GM12878 (cell line): ENCODE measurements at regions not wholly inside any gene's neighbourhood (a gene's known extent, or its start where the extent isn't known, plus 50 kb on each side); places are given as distances from the start of the nearest gene placed in this dataset.

Experiments used
- ATAC-seq: fragments of 200-7000 bp; cut with Tn5 transposase; 3 replicates; pipeline ENCODE4 v1.9.1; 2020; ENCODE audit warnings: mild to moderate bottlenecking, moderate library complexity
- BruUV-seq: library from RNA; stranded (reverse); fragments of 400-500 nt; replicated peaks from 2 replicates; lab custom pipeline; 2021; lab: Mats Ljungman, UMichigan
- CTCF ChIA-PET: fragments of 300-600 bp; sonication (Branson Sonifier 250); formaldehyde crosslinking; extraction: SDS; loops from one replicate; lab custom pipeline; 2021; ENCODE audit warnings: inconsistent platforms; lab: Yijun Ruan, JAX
- POLR2A ChIA-PET: fragments of 350-600 bp; formaldehyde crosslinking; extraction: SDS; loops from one replicate; lab custom pipeline; 2021; ENCODE audit warnings: inconsistent platforms; lab: Charles Lee
- RAD21 ChIA-PET: fragments of 300-600 bp; sonication (Branson Sonifier 250); formaldehyde crosslinking; loops from one replicate; lab custom pipeline; 2023; ENCODE audit warnings: antibody characterized with exemption; ENCODE audit not compliant: unreplicated experiment; lab: Charles Lee
- SMC1A ChIA-PET: fragments of 300-600 bp; sonication (Branson Sonifier 250); formaldehyde crosslinking; loops from one replicate; lab custom pipeline; 2023; ENCODE audit not compliant: unreplicated experiment, uncharacterized antibody; lab: Charles Lee
- DNase-seq: peaks from one replicate; pipeline ENCODE4 v3.0.0-alpha.2; 2011; ENCODE audit warnings: low read depth, low spot score
- FAIRE-seq: peaks from 3 replicates; lab custom pipeline; 2011; peaks lifted over from hg19 to GRCh38; lab: Jason Lieb, UNC
- H2AFZ ChIP-seq: 2 replicates; pipeline ENCODE4 v1.6.0; 2011; ENCODE audit warnings: low read depth, low read length, control low read depth; ENCODE audit not compliant: control insufficient read depth
- H3K27ac ChIP-seq: 2 replicates; pipeline ENCODE4 v1.5.1; 2011; ENCODE audit warnings: control low read depth; ENCODE audit not compliant: control insufficient read depth, insufficient read depth
- H3K27me3 ChIP-seq, 2 experiments: replicated peaks in 1 of 2; 2 replicates each; pipeline versions ENCODE4 v1.6.0 to v1.6.1; 2011; ENCODE audit warnings: low read length in 1 of 2; ENCODE audit not compliant: control insufficient read depth in 2 of 2, insufficient read depth in 2 of 2
- H3K36me3 ChIP-seq, 2 experiments: 2 replicates each; pipeline ENCODE4 v1.5.1; 2011; ENCODE audit warnings: low read length in 1 of 2; ENCODE audit not compliant: control insufficient read depth in 2 of 2, insufficient read depth in 2 of 2
- H3K4me1 ChIP-seq: 2 replicates; pipeline ENCODE4 v1.6.1; 2011; ENCODE audit warnings: mild to moderate bottlenecking, low read length, moderate library complexity, mixed read lengths; ENCODE audit not compliant: control insufficient read depth, insufficient read depth
- H3K4me2 ChIP-seq: 2 replicates; pipeline ENCODE4 v1.6.0; 2011; ENCODE audit warnings: control low read depth; ENCODE audit not compliant: control insufficient read depth, insufficient read depth
- H3K4me3 ChIP-seq: fragments of 200-600 bp; sonication (generic); 2 replicates; pipeline ENCODE4 v1.5.1; 2016
- H3K79me2 ChIP-seq: 2 replicates; pipeline ENCODE4 v1.6.0; 2011; ENCODE audit warnings: low read length; ENCODE audit not compliant: control insufficient read depth, insufficient read depth
- H3K9ac ChIP-seq: 2 replicates; pipeline ENCODE4 v1.8.0; 2011; ENCODE audit warnings: low read length, control low read depth, mixed read lengths; ENCODE audit not compliant: control insufficient read depth, insufficient read depth
- H3K9me3 ChIP-seq: replicated peaks from 3 replicates; pipeline ENCODE4 v1.5.1; 2011; ENCODE audit warnings: mild to moderate bottlenecking, low read length; ENCODE audit not compliant: control insufficient read depth, insufficient read depth
- H4K20me1 ChIP-seq: 2 replicates; pipeline ENCODE4 v1.6.0; 2011; ENCODE audit not compliant: control insufficient read depth, insufficient read depth
- ASH2L ChIP-seq: fragments of 300-600, 200-600 bp; sonication (generic); IDR thresholded peaks from 2 replicates; pipeline ENCODE4 v1.6.1; 2017; ENCODE audit warnings: low read depth, mild to moderate bottlenecking, borderline replicate concordance
- CHD4 ChIP-seq: fragments of 200-600 bp; sonication (generic); IDR thresholded peaks from 2 replicates; pipeline ENCODE4 v1.6.1; 2016; ENCODE audit warnings: mild to moderate bottlenecking
- JUNB ChIP-seq: IDR thresholded peaks from 2 replicates; pipeline ENCODE4 v1.6.1; 2016; ENCODE audit warnings: antibody characterized with exemption, mild to moderate bottlenecking
- MEF2B ChIP-seq: fragments of 450-650 bp; IDR thresholded peaks from 2 replicates; pipeline ENCODE4 v1.6.1; 2018; ENCODE audit warnings: mild to moderate bottlenecking, moderate library complexity; ENCODE audit not compliant: partially characterized antibody, poor library complexity, severe bottlenecking
- NRF1 ChIP-seq: conservative IDR thresholded peaks from 2 replicates; pipeline ENCODE4 v1.6.1; 2011; ENCODE audit warnings: mild to moderate bottlenecking, low read depth, low read length, improper control_type of control experiment
- PAX5 ChIP-seq: IDR thresholded peaks from 2 replicates; pipeline ENCODE4 v1.6.1; 2011; ENCODE audit warnings: low read depth, low read length, borderline replicate concordance
- PAX8 ChIP-seq: fragments of 450-650 bp; IDR thresholded peaks from 2 replicates; pipeline ENCODE4 v1.6.1; 2017; ENCODE audit warnings: mild to moderate bottlenecking, moderate library complexity
- YY1 ChIP-seq: IDR thresholded peaks from 2 replicates; pipeline ENCODE4 v1.6.1; 2011; ENCODE audit warnings: low read depth, mild to moderate bottlenecking, low read length
- WGBS: methylation state at CpG from one replicate; pipeline ENCODE4 v1.1.6; 2016; ENCODE audit warnings: low lambda C conversion rate; ENCODE audit not compliant: insufficient replicate concordance, insufficient coverage; ENCODE audit errors: missing lambda C conversion rate; 5-methylcytosine and 5-hydroxymethylcytosine counted together
- in situ Hi-C: fragments of 300-500 bp; cut with MboI; formaldehyde crosslinking; loops from 9 replicates; pipeline ENCODE4 v1.14.3; 2018; ENCODE audit warnings: mixed read lengths
- intact Hi-C: fragments of 100-400 bp; cut with micrococcal nuclease; formaldehyde crosslinking; loops from one replicate; pipeline ENCODE4 v1.14.2; 2022; ENCODE audit not compliant: unreplicated experiment
- TF ChIP-seq, protein P1 (sequence below): fragments of 450-650 bp; conservative IDR thresholded peaks from 2 replicates; pipeline ENCODE4 v1.6.1; 2017; ENCODE audit warnings: mild to moderate bottlenecking, moderate library complexity
- TF ChIP-seq, protein P2 (sequence below): fragments of 450-650 bp; IDR thresholded peaks from 2 replicates; pipeline ENCODE4 v1.6.1; 2018; ENCODE audit warnings: mild to moderate bottlenecking, low read depth, moderate library complexity; ENCODE audit not compliant: partially characterized antibody
- TF ChIP-seq, protein P3 (sequence below): fragments of 450-650 bp; IDR thresholded peaks from 2 replicates; pipeline ENCODE4 v1.6.1; 2017; ENCODE audit warnings: borderline replicate concordance

DNA sequence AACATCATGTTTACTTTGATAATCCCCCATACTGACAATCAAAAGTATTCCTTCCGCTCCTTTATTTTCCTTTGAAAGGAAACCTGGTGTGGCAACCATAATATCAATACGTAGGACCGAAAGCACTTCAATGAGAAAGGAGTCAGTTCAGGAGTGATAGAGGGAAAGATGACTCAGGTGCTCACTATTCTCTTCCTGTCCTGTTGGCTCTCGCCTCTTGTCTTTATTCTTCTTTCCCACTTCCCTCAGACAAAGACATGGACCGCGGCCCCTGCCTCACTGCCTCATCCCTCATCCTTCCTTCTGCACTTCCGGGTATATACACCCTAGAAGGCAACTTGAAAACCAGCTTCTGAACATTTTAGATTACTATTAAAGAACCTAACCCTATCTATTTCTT, 49.8 kb upstream of the TNIP3 start:
- Histone ChIP-seq H3K4me3 (no peak overlapping the region), H3K9me3 (no peaks in the 10 kb centered on the region), H3K9ac (no peak overlapping the region), H4K20me1 (no peaks in the 10 kb centered on the region), H3K4me2 (no peak overlapping the region), H3K79me2 (no peaks in the 10 kb centered on the region), H3K4me1 (no peaks in the 10 kb centered on the region), H3K27me3 (no peaks in the 10 kb centered on the region), H3K36me3 (no peaks in the 10 kb centered on the region), H2AFZ (no peak overlapping the region), H3K27ac (no peak overlapping the region)
- ChIA-PET CTCF (interaction anchor here (1.2 kb wide), 1 partner anchor 8 kb away, joined by 3 read pairs; no protein-coding TSS in a partner anchor), RAD21 (no interaction called here), POLR2A (no interaction called here), SMC1A (no interaction called here)
- BruUV-seq, result no TSS peak
- TF ChIP-seq PAX5 (no peak), YY1 (no peak), CHD4 (no peak), MEF2B (no peak), ASH2L (no peak), NRF1 (no peak), PAX8 (no peak), JUNB (no peak)
- TF ChIP-seq, protein P1, sequence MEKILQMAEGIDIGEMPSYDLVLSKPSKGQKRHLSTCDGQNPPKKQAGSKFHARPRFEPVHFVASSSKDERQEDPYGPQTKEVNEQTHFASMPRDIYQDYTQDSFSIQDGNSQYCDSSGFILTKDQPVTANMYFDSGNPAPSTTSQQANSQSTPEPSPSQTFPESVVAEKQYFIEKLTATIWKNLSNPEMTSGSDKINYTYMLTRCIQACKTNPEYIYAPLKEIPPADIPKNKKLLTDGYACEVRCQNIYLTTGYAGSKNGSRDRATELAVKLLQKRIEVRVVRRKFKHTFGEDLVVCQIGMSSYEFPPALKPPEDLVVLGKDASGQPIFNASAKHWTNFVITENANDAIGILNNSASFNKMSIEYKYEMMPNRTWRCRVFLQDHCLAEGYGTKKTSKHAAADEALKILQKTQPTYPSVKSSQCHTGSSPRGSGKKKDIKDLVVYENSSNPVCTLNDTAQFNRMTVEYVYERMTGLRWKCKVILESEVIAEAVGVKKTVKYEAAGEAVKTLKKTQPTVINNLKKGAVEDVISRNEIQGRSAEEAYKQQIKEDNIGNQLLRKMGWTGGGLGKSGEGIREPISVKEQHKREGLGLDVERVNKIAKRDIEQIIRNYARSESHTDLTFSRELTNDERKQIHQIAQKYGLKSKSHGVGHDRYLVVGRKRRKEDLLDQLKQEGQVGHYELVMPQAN, result no peak
- TF ChIP-seq, protein P2, sequence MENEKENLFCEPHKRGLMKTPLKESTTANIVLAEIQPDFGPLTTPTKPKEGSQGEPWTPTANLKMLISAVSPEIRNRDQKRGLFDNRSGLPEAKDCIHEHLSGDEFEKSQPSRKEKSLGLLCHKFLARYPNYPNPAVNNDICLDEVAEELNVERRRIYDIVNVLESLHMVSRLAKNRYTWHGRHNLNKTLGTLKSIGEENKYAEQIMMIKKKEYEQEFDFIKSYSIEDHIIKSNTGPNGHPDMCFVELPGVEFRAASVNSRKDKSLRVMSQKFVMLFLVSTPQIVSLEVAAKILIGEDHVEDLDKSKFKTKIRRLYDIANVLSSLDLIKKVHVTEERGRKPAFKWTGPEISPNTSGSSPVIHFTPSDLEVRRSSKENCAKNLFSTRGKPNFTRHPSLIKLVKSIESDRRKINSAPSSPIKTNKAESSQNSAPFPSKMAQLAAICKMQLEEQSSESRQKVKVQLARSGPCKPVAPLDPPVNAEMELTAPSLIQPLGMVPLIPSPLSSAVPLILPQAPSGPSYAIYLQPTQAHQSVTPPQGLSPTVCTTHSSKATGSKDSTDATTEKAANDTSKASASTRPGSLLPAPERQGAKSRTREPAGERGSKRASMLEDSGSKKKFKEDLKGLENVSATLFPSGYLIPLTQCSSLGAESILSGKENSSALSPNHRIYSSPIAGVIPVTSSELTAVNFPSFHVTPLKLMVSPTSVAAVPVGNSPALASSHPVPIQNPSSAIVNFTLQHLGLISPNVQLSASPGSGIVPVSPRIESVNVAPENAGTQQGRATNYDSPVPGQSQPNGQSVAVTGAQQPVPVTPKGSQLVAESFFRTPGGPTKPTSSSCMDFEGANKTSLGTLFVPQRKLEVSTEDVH, result no peak
- TF ChIP-seq, protein P3, sequence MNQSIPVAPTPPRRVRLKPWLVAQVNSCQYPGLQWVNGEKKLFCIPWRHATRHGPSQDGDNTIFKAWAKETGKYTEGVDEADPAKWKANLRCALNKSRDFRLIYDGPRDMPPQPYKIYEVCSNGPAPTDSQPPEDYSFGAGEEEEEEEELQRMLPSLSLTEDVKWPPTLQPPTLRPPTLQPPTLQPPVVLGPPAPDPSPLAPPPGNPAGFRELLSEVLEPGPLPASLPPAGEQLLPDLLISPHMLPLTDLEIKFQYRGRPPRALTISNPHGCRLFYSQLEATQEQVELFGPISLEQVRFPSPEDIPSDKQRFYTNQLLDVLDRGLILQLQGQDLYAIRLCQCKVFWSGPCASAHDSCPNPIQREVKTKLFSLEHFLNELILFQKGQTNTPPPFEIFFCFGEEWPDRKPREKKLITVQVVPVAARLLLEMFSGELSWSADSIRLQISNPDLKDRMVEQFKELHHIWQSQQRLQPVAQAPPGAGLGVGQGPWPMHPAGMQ, result no peak
- intact Hi-C loops (no loop called here), in situ Hi-C loops (no loop called here)
- 64% methylated on average over 7 of the region's 7 CpGs for WGBS
- no peak for ATAC-seq
- no peak for DNase-seq
- FAIRE-seq, result no peak
